NCI-H2196 (cell line): ENCODE measurements at regions not wholly inside any gene's neighbourhood (a gene's known extent, or its start where the extent isn't known, plus 50 kb on each side); places are given as distances from the start of the nearest gene placed in this dataset.
A peak's percentile ranks its signal among the peaks of the same experiment; 100 is the strongest.

Source experiments
- DNase-seq: peaks from one replicate; lab custom pipeline; 2025; ENCODE audit not compliant: unreplicated experiment; lab: John Stamatoyannopoulos, UW

DNA sequence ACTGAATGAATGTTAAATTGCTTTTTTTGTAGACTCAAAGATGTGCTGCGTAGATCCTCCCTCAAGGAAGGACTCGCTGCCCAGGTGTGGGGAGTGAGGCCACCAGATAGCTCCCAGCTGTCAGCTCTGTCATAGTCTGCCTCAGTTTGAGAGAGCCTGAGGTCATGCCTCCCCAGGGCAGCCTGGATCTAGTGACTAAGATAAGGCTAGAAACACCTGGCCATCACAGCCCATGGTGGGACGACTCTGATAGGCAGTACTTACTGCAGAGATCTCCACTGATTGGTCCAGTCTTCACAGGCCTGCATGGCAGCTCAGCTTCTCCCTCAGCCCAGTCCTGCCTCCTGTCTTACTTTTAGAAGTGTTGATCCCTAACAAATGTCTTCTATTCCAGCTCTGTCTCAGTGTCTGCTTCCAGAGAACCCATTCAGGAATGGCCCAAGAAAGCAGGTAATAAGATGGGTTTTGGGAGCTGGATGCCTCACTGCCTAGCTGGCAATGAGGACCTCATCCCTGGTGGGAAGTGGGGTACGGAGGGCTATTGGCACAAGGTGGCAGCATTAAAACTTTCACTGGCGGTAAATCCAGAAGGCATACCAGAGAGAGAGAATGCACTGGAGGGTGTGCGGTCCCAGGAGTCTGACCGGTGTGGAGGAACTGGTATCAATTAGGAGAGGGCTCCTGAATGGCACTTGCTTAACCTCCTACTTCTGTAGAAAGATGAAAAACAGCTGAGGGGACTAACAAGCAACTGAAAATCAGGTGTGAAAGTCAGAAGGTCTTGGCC lies 55.3 kb upstream of the GPR37L1 start:
- no peak for DNase-seq

DNA sequence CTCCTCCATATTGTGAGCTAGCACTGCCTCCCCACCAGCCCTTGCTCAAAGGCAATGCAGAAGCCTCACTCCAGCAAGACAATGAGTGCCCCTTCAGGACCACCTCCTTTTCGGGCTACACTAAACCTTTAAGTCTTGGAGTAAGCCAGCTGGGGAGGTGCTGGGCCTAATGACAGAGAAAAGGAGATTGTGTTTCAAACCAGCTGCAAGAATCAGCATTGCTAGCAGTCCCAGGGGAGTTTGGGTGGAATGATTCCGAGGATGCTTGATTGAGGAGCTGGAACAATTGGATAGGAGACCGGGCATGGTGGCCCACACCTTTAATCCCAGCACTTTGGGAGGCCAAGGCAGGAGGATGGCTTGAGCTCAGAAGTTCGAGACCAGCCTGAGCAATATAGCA lies 54.1 kb upstream of the GPR37L1 start:
- DNase-seq = no peak

DNA sequence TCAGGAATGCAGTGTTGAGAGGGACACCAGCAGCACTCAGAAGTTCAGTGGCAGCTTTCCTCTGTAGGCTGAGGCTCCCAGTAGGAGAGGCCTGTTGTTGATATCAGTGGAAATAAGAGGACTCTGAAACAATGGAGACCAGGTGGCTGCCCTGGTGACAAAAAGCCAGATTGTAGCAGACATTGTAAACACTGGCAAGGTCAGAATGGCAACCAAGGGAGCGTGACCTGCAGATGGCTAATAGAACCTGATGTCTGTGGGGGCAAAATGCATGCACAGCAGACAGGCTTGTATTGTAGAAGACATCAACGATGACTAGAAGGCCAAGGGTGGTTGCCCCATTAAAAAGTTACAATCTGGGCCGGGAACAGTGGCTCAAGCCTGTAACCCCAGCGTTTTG lies 53.1 kb upstream of the GPR37L1 start:
- DNase-seq = peak; percentile 67

DNA sequence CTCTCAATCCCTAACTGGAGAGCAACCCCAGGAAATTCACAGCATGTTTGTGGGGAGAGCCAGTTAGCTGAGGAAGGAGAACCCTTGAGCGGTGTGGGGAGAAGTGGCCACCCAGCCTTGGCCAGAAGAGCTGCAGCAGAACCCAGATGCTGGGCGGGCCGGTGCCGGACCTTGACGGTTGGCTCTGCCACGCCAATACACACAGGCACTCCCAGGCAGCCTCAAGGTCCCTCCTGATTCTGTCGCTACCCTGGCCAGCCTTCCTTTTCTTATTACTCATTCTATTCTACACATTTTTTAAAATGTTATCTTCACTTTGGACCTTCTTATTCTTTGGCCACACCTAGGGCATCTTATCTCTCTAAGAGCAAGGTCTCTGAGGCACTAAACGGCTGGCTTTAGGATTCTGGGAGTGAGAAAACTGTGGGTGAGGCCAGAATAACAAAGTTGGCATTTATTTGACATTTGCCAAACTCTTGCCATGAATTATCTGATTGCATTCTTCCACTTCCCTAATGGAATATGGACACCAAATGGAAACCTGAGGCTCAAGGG lies 50.4 kb upstream of the GPR37L1 start:
- DNase-seq = no peak
